ENCODE measurements at regions not wholly inside any gene's neighbourhood (a gene's known extent, or its start where the extent isn't known, plus 50 kb on each side); places are given as distances from the start of the nearest gene placed in this dataset.

GRCh38 chr5:123681061-123681460, 169.1 kb downstream of the CSNK1G3 start:
- TF ChIP-seq CTCF (conservative IDR thresholded peaks at IDR 0.05) (no peak), ZFX (IDR thresholded peaks at IDR 0.05) (no peak)
